Skeletal muscle tissue (tissue), 3 donors: ENCODE measurements at regions not wholly inside any gene's neighbourhood (a gene's known extent, or its start where the extent isn't known, plus 50 kb on each side); places are given as distances from the start of the nearest gene placed in this dataset.

Experiments used
- H3K27ac ChIP-seq: one replicate; pipeline ENCODE4 v1.7.0; 2013; ENCODE audit warnings: mild to moderate bottlenecking, low read depth, low read length, inconsistent platforms
- H3K27me3 ChIP-seq, 3 donors: one replicate each; pipeline ENCODE4 v1.7.0; 2013; ENCODE audit warnings: low read length in 3 of 3; ENCODE audit not compliant: control insufficient read depth in 3 of 3, insufficient read depth in 3 of 3
- H3K36me3 ChIP-seq, 3 donors: one replicate each; pipeline ENCODE4 v1.7.0; 2013; ENCODE audit warnings: low read length in 3 of 3; ENCODE audit not compliant: control insufficient read depth in 3 of 3, insufficient read depth in 3 of 3
- H3K4me1 ChIP-seq, 3 donors: one replicate each; pipeline ENCODE4 v1.7.0; 2013; ENCODE audit warnings: low read length in 3 of 3, mild to moderate bottlenecking in 3 of 3; ENCODE audit not compliant: control insufficient read depth in 3 of 3, insufficient read depth in 3 of 3
- H3K4me3 ChIP-seq, 3 donors: one replicate each; pipeline ENCODE4 v1.7.0; 2013; ENCODE audit warnings: low read length in 3 of 3
- H3K9ac ChIP-seq, 3 donors: one replicate each; pipeline ENCODE4 v1.7.0; 2013; ENCODE audit warnings: low read length in 3 of 3, mild to moderate bottlenecking in 3 of 3, moderate library complexity in 2 of 3, low read depth in 1 of 3
- H3K9me3 ChIP-seq, 3 donors: one replicate each; pipeline ENCODE4 v1.7.0; 2013; ENCODE audit warnings: low read length in 3 of 3; ENCODE audit not compliant: control insufficient read depth in 3 of 3
- donor health status: Osteomylitis.

DNA sequence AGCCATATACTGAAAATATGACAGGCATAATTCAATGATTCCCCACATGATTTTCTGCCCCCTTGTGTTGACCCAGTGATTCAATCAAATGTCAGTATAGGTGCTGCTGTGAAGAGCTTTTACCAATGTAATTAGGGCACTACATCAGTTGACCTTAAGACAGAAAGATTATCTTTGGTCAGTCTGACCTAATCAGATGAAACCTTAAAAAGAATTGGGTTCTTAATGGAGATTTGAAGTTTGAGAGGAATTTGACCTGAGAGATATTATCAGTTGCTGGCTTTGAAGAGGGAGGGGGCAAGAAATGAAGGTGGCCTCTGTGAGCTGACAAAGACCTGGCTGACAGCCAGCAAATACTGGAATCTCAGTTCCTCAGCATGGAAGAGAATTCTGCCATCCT lies 358.7 kb upstream of the CA10 start:
- H3K4me3 ChIP-seq, result no peak overlapping the region
- no peak overlapping the region for H3K9ac ChIP-seq
- no peak overlapping the region for H3K27ac ChIP-seq
- no peaks in the 10 kb centered on the region for H3K9me3 ChIP-seq
- no peaks in the 10 kb centered on the region for H3K4me1 ChIP-seq
- H3K27me3 ChIP-seq, result no peaks in the 10 kb centered on the region
- no peaks in the 10 kb centered on the region for H3K36me3 ChIP-seq

DNA sequence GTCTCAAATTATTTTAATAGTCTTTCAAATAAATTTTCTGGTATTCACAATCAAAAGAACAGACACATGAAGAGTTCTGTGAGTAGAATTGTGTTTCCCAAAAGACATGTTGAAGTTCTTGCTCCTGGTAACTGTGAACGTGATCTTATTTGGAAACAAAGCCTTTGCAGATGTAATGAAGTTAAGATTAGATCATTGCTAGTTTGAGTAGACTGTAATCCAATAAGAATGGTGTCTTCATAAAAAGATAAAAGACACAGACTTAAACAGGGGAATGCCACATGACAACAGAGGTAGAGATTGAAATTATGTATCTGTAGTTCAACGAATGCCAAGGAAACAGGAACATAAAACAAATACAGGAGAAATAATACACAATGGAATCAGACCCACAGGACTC lies 357.4 kb upstream of the CA10 start:
- Histone ChIP-seq H3K27ac (no peak overlapping the region), H3K27me3 (no peaks in the 10 kb centered on the region), H3K36me3 (no peaks in the 10 kb centered on the region), H3K4me3 (no peak overlapping the region), H3K9me3 (no peaks in the 10 kb centered on the region), H3K9ac (no peak overlapping the region), H3K4me1 (no peaks in the 10 kb centered on the region)

- H3K9ac ChIP-seq, result no peak overlapping the region
- no peaks in the 10 kb centered on the region for H3K27me3 ChIP-seq
- H3K9me3 ChIP-seq, result no peaks in the 10 kb centered on the region
- H3K4me3 ChIP-seq, result no peak overlapping the region
- H3K4me1 ChIP-seq, result peaks cover 0 to 4% (median 4%) of the 10 kb centered on the region in 3 donors
- no peaks in the 10 kb centered on the region for H3K36me3 ChIP-seq
- H3K27ac ChIP-seq, result peak overlapping the region; percentile 11
Observed at GRCh38 chr17:52505601-52506000, 347.1 kb upstream of the CA10 start.

DNA sequence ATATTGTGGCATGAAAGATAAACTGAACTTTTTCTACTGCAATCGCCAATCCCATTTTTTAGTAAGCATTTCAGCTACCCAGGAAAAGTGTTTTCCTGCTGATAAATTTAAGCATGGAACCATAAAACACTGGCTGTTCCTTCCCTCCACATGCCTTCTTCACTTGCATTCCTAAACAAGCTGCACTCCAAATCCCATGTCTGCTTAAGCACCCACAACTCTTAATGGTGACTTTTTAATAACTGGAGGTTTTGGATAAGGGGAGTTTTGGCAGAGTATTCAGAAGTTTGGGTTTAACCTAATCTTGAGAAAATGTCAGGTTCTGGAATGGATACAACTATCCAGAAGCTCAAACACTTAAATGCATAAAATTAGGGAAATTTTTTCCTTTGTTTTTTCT lies 345.6 kb upstream of the CA10 start:
- Histone ChIP-seq H3K36me3 (no peaks in the 10 kb centered on the region), H3K4me1 (peaks cover 0 to 4% (median 4%) of the 10 kb centered on the region in 3 donors), H3K9ac (no peak overlapping the region), H3K27me3 (no peaks in the 10 kb centered on the region), H3K4me3 (no peak overlapping the region), H3K27ac (no peak overlapping the region), H3K9me3 (no peaks in the 10 kb centered on the region)

DNA sequence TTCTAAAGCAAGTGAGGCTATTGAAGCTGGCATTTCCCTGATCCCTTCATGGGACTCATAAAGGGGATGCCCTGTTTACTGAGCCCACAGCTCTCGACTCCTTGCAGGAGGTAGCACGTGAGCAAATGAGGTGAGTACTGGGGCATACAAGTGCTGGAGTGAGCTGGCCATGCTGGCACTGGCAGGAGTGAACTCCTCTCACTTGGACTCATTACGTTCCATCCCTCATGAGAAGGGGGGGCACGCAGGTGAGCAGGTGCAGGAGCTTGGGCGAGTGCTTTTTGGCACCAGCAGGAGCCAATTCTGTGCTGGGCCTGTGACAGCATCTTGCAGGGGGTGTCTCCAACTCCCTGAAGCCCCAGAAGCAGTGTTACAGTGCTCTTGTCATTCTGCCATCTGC lies 337.1 kb upstream of the CA10 start:
- no peak overlapping the region for H3K9ac ChIP-seq
- H3K27me3 ChIP-seq, result no peaks in the 10 kb centered on the region
- no peak overlapping the region for H3K27ac ChIP-seq
- peaks cover 0 to 4% (median 3%) of the 10 kb centered on the region in 3 donors for H3K4me1 ChIP-seq
- H3K36me3 ChIP-seq, result no peaks in the 10 kb centered on the region
- H3K4me3 ChIP-seq, result no peak overlapping the region
- no peaks in the 10 kb centered on the region for H3K9me3 ChIP-seq

GRCh38 chr17:52482271-52482670 lies 323.8 kb upstream of the CA10 start:
- Histone ChIP-seq H3K27ac (no peak overlapping the region), H3K27me3 (no peaks in the 10 kb centered on the region), H3K36me3 (no peaks in the 10 kb centered on the region), H3K4me1 (no peaks in the 10 kb centered on the region), H3K4me3 (no peak overlapping the region), H3K9me3 (no peaks in the 10 kb centered on the region), H3K9ac (no peak overlapping the region)

GRCh38 chr17:52477824-52478699 lies 319.5 kb upstream of the CA10 start:
- no peaks in the 10 kb centered on the region for H3K9me3 ChIP-seq
- H3K27me3 ChIP-seq, result no peaks in the 10 kb centered on the region
- no peaks in the 10 kb centered on the region for H3K36me3 ChIP-seq

GRCh38 chr17:52476638-52477313 lies 318.3 kb upstream of the CA10 start:
- H3K36me3 ChIP-seq, result no peaks in the 10 kb centered on the region
- no peak overlapping the region for H3K27ac ChIP-seq
- no peak overlapping the region for H3K9ac ChIP-seq
- H3K4me1 ChIP-seq, result no peaks in the 10 kb centered on the region
- H3K4me3 ChIP-seq, result no peak overlapping the region
- no peaks in the 10 kb centered on the region for H3K9me3 ChIP-seq
- no peaks in the 10 kb centered on the region for H3K27me3 ChIP-seq

More at GRCh38 chr17:52477824-52478699, 319.5 kb upstream of the CA10 start:
- Histone ChIP-seq H3K27ac (no peak overlapping the region), H3K4me3 (no peak overlapping the region), H3K4me1 (no peaks in the 10 kb centered on the region), H3K9ac (no peak overlapping the region)

GRCh38 chr17:52470553-52470952 lies 312.0 kb upstream of the CA10 start:
- no peaks in the 10 kb centered on the region for H3K36me3 ChIP-seq
- H3K9me3 ChIP-seq, result no peaks in the 10 kb centered on the region
- H3K27ac ChIP-seq, result no peak overlapping the region
- no peak overlapping the region for H3K9ac ChIP-seq
- H3K4me1 ChIP-seq, result no peaks in the 10 kb centered on the region
- no peaks in the 10 kb centered on the region for H3K27me3 ChIP-seq
- no peak overlapping the region for H3K4me3 ChIP-seq

GRCh38 chr17:52465407-52465806 lies 306.9 kb upstream of the CA10 start:
- H3K36me3 ChIP-seq, result no peaks in the 10 kb centered on the region
- no peak overlapping the region for H3K4me3 ChIP-seq
- H3K27ac ChIP-seq, result no peak overlapping the region
- H3K27me3 ChIP-seq, result no peaks in the 10 kb centered on the region
- H3K9me3 ChIP-seq, result no peaks in the 10 kb centered on the region
- H3K4me1 ChIP-seq, result no peaks in the 10 kb centered on the region
- H3K9ac ChIP-seq, result no peak overlapping the region
